BLaER1 treated with 17β-estradiol and CSF1 and Interleukin-3, amounts not matched to agents 10 nM and 100 nM (cell line): ENCODE measurements at regions not wholly inside any gene's neighbourhood (a gene's known extent, or its start where the extent isn't known, plus 50 kb on each side); places are given as distances from the start of the nearest gene placed in this dataset.

Source experiments
- H3K27ac ChIP-seq, 11 experiments: shearing (Covaris generic); formaldehyde crosslinking; 2 replicates each; pipeline ENCODE4 v1.8.1; 2022
- H3K27me3 ChIP-seq, 11 experiments: shearing (Covaris generic); formaldehyde crosslinking; 2 replicates each; pipeline ENCODE4 v1.8.1; 2022
- H3K36me3 ChIP-seq, 11 experiments: shearing (Covaris generic); formaldehyde crosslinking; 2 replicates each; pipeline ENCODE4 v1.8.1; 2022
- H3K4me1 ChIP-seq, 10 experiments: shearing (Covaris generic); formaldehyde crosslinking; 2 replicates each; pipeline ENCODE4 v1.8.1; 2022
- H3K4me2 ChIP-seq, 11 experiments: shearing (Covaris generic); formaldehyde crosslinking; 2 replicates each; pipeline ENCODE4 v1.8.1; 2022
- H3K4me3 ChIP-seq, 10 experiments: shearing (Covaris generic); formaldehyde crosslinking; 2 replicates each; pipeline ENCODE4 v1.8.1; 2022
- H3K9ac ChIP-seq, 11 experiments: shearing (Covaris generic); formaldehyde crosslinking; 2 replicates each; pipeline ENCODE4 v1.8.1; 2022
- H3K9me3 ChIP-seq, 11 experiments: shearing (Covaris generic); formaldehyde crosslinking; replicated peaks in 1 of 11; 2 replicates each; pipeline ENCODE4 v1.8.1; 2022
- H4K20me1 ChIP-seq, 11 experiments: shearing (Covaris generic); formaldehyde crosslinking; 2 replicates each; pipeline ENCODE4 v1.8.1; 2022
- Cebpa-rat ChIP-seq, 11 experiments: shearing (Covaris generic); IDR thresholded peaks; 2 replicates each; pipeline ENCODE4 v1.8.1; 2022

DNA sequence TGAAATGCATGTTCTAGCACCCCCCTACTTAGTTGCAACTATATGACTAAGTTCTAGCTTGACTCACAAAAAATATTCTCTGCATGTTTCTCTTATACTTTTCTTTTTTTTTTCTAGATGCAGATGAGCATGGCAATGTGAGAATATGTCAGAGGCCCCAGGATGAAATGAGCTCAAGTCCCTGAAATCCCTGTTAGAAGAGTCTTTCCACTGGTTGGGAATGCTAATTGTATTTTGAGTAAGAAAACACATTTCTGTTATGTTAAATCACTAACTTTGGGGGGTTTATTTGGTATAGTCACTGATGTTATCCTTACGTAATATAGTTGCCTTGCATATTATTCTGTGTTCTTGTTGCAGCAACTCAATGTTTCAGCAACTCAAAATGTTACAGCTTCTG lies 306.1 kb upstream of the CCDC179 start:
- no peak overlapping the region for H3K27ac ChIP-seq
- H4K20me1 ChIP-seq, result no peaks in the 10 kb centered on the region
- no peaks in the 10 kb centered on the region for H3K9me3 ChIP-seq
- H3K36me3 ChIP-seq, result no peaks in the 10 kb centered on the region
- H3K9ac ChIP-seq, result no peak overlapping the region
- H3K4me1 ChIP-seq, result no peaks in the 10 kb centered on the region
- TF ChIP-seq Cebpa-rat (IDR thresholded peaks at IDR 0.05), result no peak
- no peak overlapping the region for H3K4me3 ChIP-seq
- no peak overlapping the region for H3K4me2 ChIP-seq
- no peaks in the 10 kb centered on the region for H3K27me3 ChIP-seq

DNA sequence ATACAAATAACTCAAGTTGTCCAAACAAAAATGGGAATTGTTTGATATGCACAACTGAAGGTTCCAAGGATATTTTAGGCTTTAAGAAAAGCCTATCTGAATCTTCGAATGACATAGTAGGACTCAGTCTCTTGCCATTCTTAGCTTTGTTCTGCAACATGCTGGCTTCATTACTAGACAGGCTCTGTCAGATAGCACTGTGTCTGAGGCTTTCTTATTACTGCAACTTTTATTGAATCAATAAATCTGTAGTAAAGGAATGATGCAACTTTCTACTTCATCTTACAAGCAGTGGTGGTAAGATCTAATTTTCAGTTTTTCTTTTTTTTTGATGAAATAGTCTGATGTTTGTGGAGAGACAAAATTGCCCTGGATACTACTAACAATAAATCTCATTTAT lies 319.3 kb upstream of the CCDC179 start:
- no peak overlapping the region for H3K9ac ChIP-seq
- no peaks in the 10 kb centered on the region for H3K36me3 ChIP-seq
- H4K20me1 ChIP-seq, result no peaks in the 10 kb centered on the region
- peaks cover 0 to 11% (median 0%) of the 10 kb centered on the region in 11 experiments; a peak in 2 of 22 replicates for H3K9me3 ChIP-seq
- H3K27me3 ChIP-seq, result no peaks in the 10 kb centered on the region
- H3K4me2 ChIP-seq, result no peak overlapping the region
- H3K4me1 ChIP-seq, result no peaks in the 10 kb centered on the region
- no peak overlapping the region for H3K27ac ChIP-seq
- no peak for TF ChIP-seq Cebpa-rat (IDR thresholded peaks at IDR 0.05)
- no peak overlapping the region for H3K4me3 ChIP-seq

DNA sequence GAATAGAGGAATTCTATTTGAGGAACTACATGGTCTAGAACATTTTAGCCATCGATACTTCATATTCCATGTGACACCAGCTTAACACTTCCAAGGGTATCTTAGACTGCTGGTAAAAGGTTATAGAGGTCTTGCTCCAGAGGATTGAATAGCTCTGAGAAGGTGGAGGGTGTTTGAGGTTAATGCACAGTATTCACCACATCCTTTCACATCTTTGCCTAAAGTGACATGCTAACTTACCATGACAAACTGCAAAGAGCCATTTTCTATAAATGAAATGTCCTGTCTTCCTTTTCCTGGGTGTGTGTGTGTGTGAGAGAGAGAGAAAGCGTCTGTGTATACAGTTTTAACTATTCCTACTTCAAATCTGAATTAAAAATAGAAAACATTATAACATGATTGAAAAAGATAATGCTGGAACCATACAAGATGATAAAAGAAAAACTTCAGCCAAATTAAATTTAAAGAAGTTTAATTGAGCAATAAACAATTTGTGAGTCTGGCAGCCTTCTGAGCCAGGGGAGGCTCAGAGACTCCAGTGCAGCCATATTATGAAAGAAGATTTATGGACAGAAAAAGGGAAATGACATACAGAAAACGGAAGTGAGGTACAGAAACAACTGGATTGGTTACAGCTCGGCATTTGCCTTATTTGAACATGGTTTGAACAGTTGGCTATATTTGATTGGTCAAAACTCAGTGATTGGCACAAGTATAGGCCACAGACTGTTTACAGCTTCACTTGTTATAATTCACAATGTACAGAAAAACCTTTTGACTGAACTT lies 320.9 kb upstream of the CCDC179 start:
- TF ChIP-seq Cebpa-rat (IDR thresholded peaks at IDR 0.05), result no peak
- Histone ChIP-seq H3K9ac (no peak overlapping the region), H3K36me3 (no peaks in the 10 kb centered on the region), H3K4me2 (no peak overlapping the region), H4K20me1 (no peaks in the 10 kb centered on the region), H3K9me3 (peaks cover 0 to 11% (median 0%) of the 10 kb centered on the region in 11 experiments; a peak in 2 of 22 replicates), H3K4me3 (no peak overlapping the region), H3K27me3 (no peaks in the 10 kb centered on the region), H3K4me1 (no peaks in the 10 kb centered on the region), H3K27ac (no peak overlapping the region)

DNA sequence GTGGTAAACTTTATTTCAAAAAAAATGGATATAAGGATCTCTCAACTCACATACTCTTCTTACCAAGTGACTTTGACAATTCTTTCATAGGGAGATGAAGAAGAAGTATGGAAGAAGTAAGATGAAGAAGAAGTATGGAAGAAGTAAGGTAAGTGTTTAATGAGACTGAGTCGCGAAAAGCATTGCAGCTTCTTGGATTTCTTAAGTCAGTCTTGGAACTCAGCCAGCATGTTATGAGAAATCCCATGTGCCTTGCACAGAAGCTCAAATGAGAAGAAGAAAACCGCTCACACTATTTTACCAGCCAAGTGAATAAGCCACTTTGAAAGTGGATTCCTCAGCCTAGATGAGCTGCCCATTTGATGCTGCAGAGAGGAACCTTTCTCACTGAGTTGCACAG lies 332.0 kb upstream of the CCDC179 start:
- no peak for TF ChIP-seq Cebpa-rat (IDR thresholded peaks at IDR 0.05)
- no peak overlapping the region for H3K9ac ChIP-seq
- H3K9me3 ChIP-seq, result no peaks in the 10 kb centered on the region
- H3K36me3 ChIP-seq, result no peaks in the 10 kb centered on the region
- no peaks in the 10 kb centered on the region for H3K27me3 ChIP-seq
- no peaks in the 10 kb centered on the region for H3K4me1 ChIP-seq
- no peak overlapping the region for H3K4me3 ChIP-seq
- no peaks in the 10 kb centered on the region for H4K20me1 ChIP-seq
- H3K27ac ChIP-seq, result no peak overlapping the region
- H3K4me2 ChIP-seq, result no peak overlapping the region

- Histone ChIP-seq H3K9me3 (peaks cover 40 to 48% (median 44%) of the 10 kb centered on the region in 11 experiments), H4K20me1 (no peaks in the 10 kb centered on the region), H3K27me3 (no peaks in the 10 kb centered on the region), H3K9ac (no peak overlapping the region), H3K4me2 (no peak overlapping the region), H3K27ac (no peak overlapping the region), H3K4me1 (no peaks in the 10 kb centered on the region), H3K36me3 (no peaks in the 10 kb centered on the region), H3K4me3 (no peak overlapping the region)
- TF ChIP-seq Cebpa-rat (IDR thresholded peaks at IDR 0.05), result no peak
Measured at GRCh38 chr11:23201936-23202522, 341.8 kb upstream of the CCDC179 start.

DNA sequence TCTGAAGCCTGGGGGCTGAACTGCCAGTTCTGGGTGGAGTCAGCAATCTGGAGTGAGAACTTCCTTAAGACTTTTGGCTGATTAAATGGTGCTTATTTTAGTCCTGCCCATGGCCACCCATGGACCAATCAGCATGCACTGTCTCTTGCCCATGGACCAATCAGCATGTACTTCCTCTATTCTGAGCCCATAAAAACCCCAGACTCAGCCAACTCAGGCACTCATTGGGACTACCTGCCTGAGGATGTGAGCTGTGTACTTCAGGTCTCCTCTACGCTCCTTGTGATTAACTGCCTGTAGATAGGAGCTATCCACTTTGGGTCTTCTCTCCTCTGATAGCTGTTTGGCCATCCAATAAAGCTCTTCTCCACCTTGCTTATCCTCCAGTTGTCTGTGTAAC lies 342.3 kb upstream of the CCDC179 start:
- Histone ChIP-seq H3K27ac (no peak overlapping the region), H4K20me1 (no peaks in the 10 kb centered on the region), H3K4me1 (no peaks in the 10 kb centered on the region), H3K9ac (no peak overlapping the region), H3K9me3 (peaks cover 37 to 45% (median 43%) of the 10 kb centered on the region in 11 experiments), H3K4me2 (no peak overlapping the region), H3K27me3 (no peaks in the 10 kb centered on the region), H3K36me3 (no peaks in the 10 kb centered on the region), H3K4me3 (no peak overlapping the region)
- no peak for TF ChIP-seq Cebpa-rat (IDR thresholded peaks at IDR 0.05)

DNA sequence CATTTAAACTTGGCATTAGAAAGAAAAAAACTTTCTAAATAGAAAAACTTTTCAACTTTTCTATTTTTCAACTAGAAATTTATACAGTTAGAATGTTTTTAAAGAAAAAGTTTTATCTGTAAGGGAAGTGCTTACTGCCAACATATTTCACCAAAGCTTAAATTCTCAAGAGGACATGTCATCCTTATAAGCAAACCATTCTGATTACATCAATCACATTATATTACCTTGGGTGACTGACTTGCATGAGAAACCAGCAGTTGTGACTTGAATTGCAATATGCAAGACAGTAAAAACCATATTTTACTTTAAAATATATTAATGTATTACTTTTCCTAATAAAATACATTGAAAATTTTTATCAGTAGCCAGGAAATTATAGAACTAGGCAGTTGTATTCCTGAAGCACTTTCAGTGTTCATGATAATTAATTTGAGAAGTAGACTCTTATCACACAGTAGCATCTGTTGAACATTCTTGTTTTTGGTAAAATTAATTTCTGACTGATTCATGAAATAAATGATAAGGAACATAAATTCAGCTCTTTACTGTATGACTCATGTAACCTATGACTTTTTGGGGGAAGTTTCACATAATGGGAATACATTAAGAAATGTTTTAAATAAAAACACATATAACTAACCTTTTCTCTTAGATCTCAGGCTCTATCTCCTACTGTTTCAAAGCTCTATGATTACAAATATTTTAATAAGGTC lies 345.0 kb upstream of the CCDC179 start:
- H3K4me1 ChIP-seq, result no peaks in the 10 kb centered on the region
- no peak for TF ChIP-seq Cebpa-rat (IDR thresholded peaks at IDR 0.05)
- no peak overlapping the region for H3K27ac ChIP-seq
- H3K36me3 ChIP-seq, result no peaks in the 10 kb centered on the region
- no peak overlapping the region for H3K4me2 ChIP-seq
- H3K27me3 ChIP-seq, result no peaks in the 10 kb centered on the region
- no peaks in the 10 kb centered on the region for H4K20me1 ChIP-seq
- no peak overlapping the region for H3K4me3 ChIP-seq
- H3K9me3 ChIP-seq, result peaks cover 21 to 26% (median 23%) of the 10 kb centered on the region in 11 experiments
- no peak overlapping the region for H3K9ac ChIP-seq

DNA sequence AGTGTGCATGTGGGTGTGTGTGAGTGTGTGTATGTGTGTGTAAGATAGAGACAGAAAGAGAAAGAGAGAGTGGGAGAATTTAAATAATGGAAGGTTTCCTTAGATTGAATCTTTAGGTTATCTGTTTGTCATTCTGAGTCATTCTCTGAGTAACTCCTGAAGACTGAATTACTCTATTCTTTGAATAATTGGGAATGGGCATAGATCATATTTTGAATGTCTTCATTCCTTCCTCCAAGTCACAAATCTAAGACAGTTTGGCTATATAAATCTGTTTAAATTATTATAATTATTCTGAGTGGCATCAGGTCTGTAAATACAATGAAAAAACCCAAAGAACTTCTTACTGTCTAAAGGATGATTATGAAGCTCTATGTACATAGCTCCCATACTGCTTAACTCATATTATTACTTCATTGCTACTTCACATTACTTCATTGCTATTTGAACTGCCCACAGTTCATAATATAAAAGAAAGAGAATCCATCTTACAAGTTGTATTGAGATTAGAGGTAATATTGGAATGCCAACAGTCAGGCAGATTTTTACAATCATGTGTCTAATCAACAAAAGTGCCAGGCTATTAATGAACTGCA lies 346.6 kb upstream of the CCDC179 start:
- H3K27ac ChIP-seq, result no peak overlapping the region
- H3K36me3 ChIP-seq, result no peaks in the 10 kb centered on the region
- no peaks in the 10 kb centered on the region for H3K27me3 ChIP-seq
- peaks cover 18 to 22% (median 21%) of the 10 kb centered on the region in 11 experiments for H3K9me3 ChIP-seq
- H3K9ac ChIP-seq, result no peak overlapping the region
- no peak overlapping the region for H3K4me2 ChIP-seq
- no peaks in the 10 kb centered on the region for H3K4me1 ChIP-seq
- no peaks in the 10 kb centered on the region for H4K20me1 ChIP-seq
- H3K4me3 ChIP-seq, result no peak overlapping the region
- no peak for TF ChIP-seq Cebpa-rat (IDR thresholded peaks at IDR 0.05)

GRCh38 chr11:23211221-23211620 lies 350.9 kb upstream of the CCDC179 start:
- H3K4me2 ChIP-seq, result no peak overlapping the region
- H3K4me3 ChIP-seq, result no peak overlapping the region
- no peak overlapping the region for H3K9ac ChIP-seq
- no peak overlapping the region for H3K27ac ChIP-seq
- H4K20me1 ChIP-seq, result no peaks in the 10 kb centered on the region
- no peaks in the 10 kb centered on the region for H3K27me3 ChIP-seq
- H3K9me3 ChIP-seq, result no peaks in the 10 kb centered on the region
- H3K36me3 ChIP-seq, result no peaks in the 10 kb centered on the region
- TF ChIP-seq Cebpa-rat (IDR thresholded peaks at IDR 0.05), result no peak
- H3K4me1 ChIP-seq, result peaks cover 0 to 6% (median 2%) of the 10 kb centered on the region in 10 experiments; a peak in 4 of 20 replicates
